ENCODE measurements at regions not wholly inside any gene's neighbourhood (a gene's known extent, or its start where the extent isn't known, plus 50 kb on each side); places are given as distances from the start of the nearest gene placed in this dataset.
"Not testable (repeated sequence)": the region's sequence is repeated elsewhere in the genome, so short reads cannot be mapped to it uniquely, and the experiment has no call there.

GRCh38 chr13:54267253-54267668 is 1238.6 kb downstream of the OLFM4 start:
- DNase-seq (ENCODE audit: low read depth): not testable (repeated sequence)

GRCh38 chr13:54268013-54268695 is 1239.5 kb downstream of the OLFM4 start:
- not testable (repeated sequence) for DNase-seq (ENCODE audit: low read depth)

GRCh38 chr13:54287062-54287764 is 1258.6 kb downstream of the OLFM4 start:
- DNase-seq (ENCODE audit: low read depth): no peak

- DNase-seq (ENCODE audit: low read depth): no peak
Observed at GRCh38 chr13:54301085-54301484, 1272.5 kb downstream of the OLFM4 start.

GRCh38 chr13:54305377-54305776 is 1276.8 kb downstream of the OLFM4 start:
- no peak for DNase-seq (ENCODE audit: low read depth)

- no peak for DNase-seq (ENCODE audit: low read depth)
Observed at GRCh38 chr13:54312885-54313284, 1284.3 kb downstream of the OLFM4 start.

GRCh38 chr13:54317722-54318121 is 1289.1 kb downstream of the OLFM4 start:
- DNase-seq (ENCODE audit: low read depth): no peak

GRCh38 chr13:54337540-54337939 is 1308.9 kb downstream of the OLFM4 start:
- DNase-seq (ENCODE audit: low read depth): no peak

GRCh38 chr13:54347531-54347930 is 1318.9 kb downstream of the OLFM4 start:
- no peak for DNase-seq (ENCODE audit: low read depth)

GRCh38 chr13:54356209-54356608 is 1327.6 kb downstream of the OLFM4 start:
- DNase-seq (ENCODE audit: low read depth): no peak

GRCh38 chr13:54356849-54357248 is 1328.2 kb downstream of the OLFM4 start:
- no peak for DNase-seq (ENCODE audit: low read depth)

- no peak for DNase-seq (ENCODE audit: low read depth)
Observed at GRCh38 chr13:54357284-54357933, 1328.8 kb downstream of the OLFM4 start.

- no peak for DNase-seq (ENCODE audit: low read depth)
Observed at GRCh38 chr13:54361460-54361859, 1332.8 kb downstream of the OLFM4 start.

- DNase-seq (ENCODE audit: low read depth): no peak
Observed at GRCh38 chr13:54366728-54367127, 1338.1 kb downstream of the OLFM4 start.

- no peak for DNase-seq (ENCODE audit: low read depth)
Observed at GRCh38 chr13:54367639-54368271, 1339.1 kb downstream of the OLFM4 start.

GRCh38 chr13:54368387-54368786 is 1339.8 kb downstream of the OLFM4 start:
- no peak for DNase-seq (ENCODE audit: low read depth)

- DNase-seq (ENCODE audit: low read depth): no peak
Observed at GRCh38 chr13:54373211-54373610, 1344.6 kb downstream of the OLFM4 start.

- no peak for DNase-seq (ENCODE audit: low read depth)
Observed at GRCh38 chr13:54379461-54379860, 1350.8 kb downstream of the OLFM4 start.

GRCh38 chr13:54383604-54384003 is 1355.0 kb downstream of the OLFM4 start:
- no peak for DNase-seq (ENCODE audit: low read depth)

- no peak for DNase-seq (ENCODE audit: low read depth)
Observed at GRCh38 chr13:54387625-54388024, 1359.0 kb downstream of the OLFM4 start.

GRCh38 chr13:54390841-54391240 is 1362.2 kb downstream of the OLFM4 start:
- no peak for DNase-seq (ENCODE audit: low read depth)

- peak; percentile 3 for DNase-seq (ENCODE audit: low read depth)
Observed at GRCh38 chr13:54394085-54394700, 1365.6 kb downstream of the OLFM4 start.

Data from RPMI7951 (cell line).